CD4-positive, alpha-beta T cell treated with Interleukin-12 subunit alpha and Interleukin-12 subunit beta, for 1 hour (primary cell): ENCODE measurements at regions not wholly inside any gene's neighbourhood (a gene's known extent, or its start where the extent isn't known, plus 50 kb on each side); places are given as distances from the start of the nearest gene placed in this dataset.

Source experiments
- DNase-seq: peaks from one replicate; pipeline ENCODE4 v3.0.0-alpha.2; 2020

GRCh38 chr1:193677874-193678273 is 491.5 kb upstream of the B3GALT2 start:
- no peak for DNase-seq

- no peak for DNase-seq
Observed at GRCh38 chr1:193676996-193677549, 490.7 kb upstream of the B3GALT2 start.

- no peak for DNase-seq
Observed at GRCh38 chr1:193674292-193674944, 488.0 kb upstream of the B3GALT2 start.

- no peak for DNase-seq
Observed at GRCh38 chr1:193666485-193667083, 480.2 kb upstream of the B3GALT2 start.

- DNase-seq: no peak
Observed at GRCh38 chr1:193663965-193664364, 477.6 kb upstream of the B3GALT2 start.

- no peak for DNase-seq
Observed at GRCh38 chr1:193662030-193662429, 475.6 kb upstream of the B3GALT2 start.

GRCh38 chr1:193661385-193661784 is 475.0 kb upstream of the B3GALT2 start:
- no peak for DNase-seq

GRCh38 chr1:193660428-193660827 is 474.0 kb upstream of the B3GALT2 start:
- no peak for DNase-seq

GRCh38 chr1:193658691-193659090 is 472.3 kb upstream of the B3GALT2 start:
- DNase-seq: no peak

GRCh38 chr1:193658081-193658480 is 471.7 kb upstream of the B3GALT2 start:
- no peak for DNase-seq

- DNase-seq: no peak
Observed at GRCh38 chr1:193657552-193657951, 471.1 kb upstream of the B3GALT2 start.

- DNase-seq: no peak
Observed at GRCh38 chr1:193656841-193657240, 470.4 kb upstream of the B3GALT2 start.

GRCh38 chr1:193654951-193655735 is 468.7 kb upstream of the B3GALT2 start:
- no peak for DNase-seq

- DNase-seq: no peak
Observed at GRCh38 chr1:193649587-193649986, 463.2 kb upstream of the B3GALT2 start.

- no peak for DNase-seq
Observed at GRCh38 chr1:193634876-193635275, 448.5 kb upstream of the B3GALT2 start.

GRCh38 chr1:193634470-193634869 is 448.1 kb upstream of the B3GALT2 start:
- DNase-seq: peak; percentile 21

- DNase-seq: no peak
Observed at GRCh38 chr1:193633991-193634390, 447.6 kb upstream of the B3GALT2 start.

GRCh38 chr1:193633093-193633492 is 446.7 kb upstream of the B3GALT2 start:
- DNase-seq: no peak

GRCh38 chr1:193631306-193631705 is 444.9 kb upstream of the B3GALT2 start:
- DNase-seq: no peak

- DNase-seq: no peak
Observed at GRCh38 chr1:193629875-193630274, 443.5 kb upstream of the B3GALT2 start.

- no peak for DNase-seq
Observed at GRCh38 chr1:193626695-193627094, 440.3 kb upstream of the B3GALT2 start.

- no peak for DNase-seq
Observed at GRCh38 chr1:193625255-193625654, 438.8 kb upstream of the B3GALT2 start.

- no peak for DNase-seq
Observed at GRCh38 chr1:193619911-193620310, 433.5 kb upstream of the B3GALT2 start.

GRCh38 chr1:193614817-193615216 is 428.4 kb upstream of the B3GALT2 start:
- DNase-seq: no peak
